Activated CD4-positive, alpha-beta T cell treated with anti-CD3 and anti-CD28 coated beads for 36 hours (primary cell): ENCODE measurements at regions not wholly inside any gene's neighbourhood (a gene's known extent, or its start where the extent isn't known, plus 50 kb on each side); places are given as distances from the start of the nearest gene placed in this dataset.
"Not testable (repeated sequence)": the region's sequence is repeated elsewhere in the genome, so short reads cannot be mapped to it uniquely, and the experiment has no call there.

Experiments used
- ATAC-seq: fragments of 200-7000 bp; cut with Tn5 transposase; one replicate; pipeline ENCODE4 v1.10.0; 2021; ENCODE audit warnings: mild to moderate bottlenecking, moderate library complexity
- CTCF ChIA-PET: fragments of 350-600 bp; sonication (Branson Sonifier 250); formaldehyde crosslinking; loops from one replicate; lab custom pipeline; 2021; ENCODE audit warnings: antibody characterized with exemption; lab: Charles Lee
- POLR2A ChIA-PET: fragments of 350-600 bp; sonication (Branson Sonifier 250); formaldehyde crosslinking; loops from one replicate; lab custom pipeline; 2021; ENCODE audit warnings: antibody characterized with exemption, inconsistent platforms; lab: Charles Lee
- DNase-seq: peaks from one replicate; pipeline ENCODE4 v3.0.0-alpha.2; 2020
- H3K27ac Mint-ChIP-seq: one replicate; pipeline ENCODE4 v1.8.0; 2021; ENCODE audit warnings: mixed read lengths
- H3K27me3 Mint-ChIP-seq: one replicate; pipeline ENCODE4 v1.8.0; 2021; ENCODE audit warnings: mixed read lengths
- H3K36me3 Mint-ChIP-seq: one replicate; pipeline ENCODE4 v1.8.0; 2021; ENCODE audit warnings: low read depth, mixed read lengths
- H3K4me1 Mint-ChIP-seq: one replicate; pipeline ENCODE4 v1.8.0; 2021; ENCODE audit warnings: mixed read lengths
- H3K4me3 Mint-ChIP-seq: one replicate; pipeline ENCODE4 v1.8.0; 2021; ENCODE audit warnings: mild to moderate bottlenecking, moderate library complexity, mixed read lengths
- H3K9me3 Mint-ChIP-seq: one replicate; pipeline ENCODE4 v1.8.0; 2021; ENCODE audit warnings: low read depth, mixed read lengths
- intact Hi-C, 2 experiments: fragments of 100-400 bp; cut with DNase I in 1 of 2; cut with micrococcal nuclease in 1 of 2; formaldehyde crosslinking; loops; one replicate each; pipeline versions ENCODE4 v1.14.2 to v1.15.1; 2022 to 2024; cut with DNase I, micrococcal nuclease

- Mint-ChIP-seq H3K4me1 (no peaks in the 10 kb centered on the region), H3K9me3 (peaks cover 9% of the 10 kb centered on the region), H3K36me3 (peaks cover 11% of the 10 kb centered on the region), H3K27me3 (no peaks in the 10 kb centered on the region), H3K27ac (no peak overlapping the region), H3K4me3 (no peak overlapping the region)
- ATAC-seq, result no peak
- intact Hi-C loops, result no loop called here
- CTCF ChIA-PET, result no interaction called here
- no peak for DNase-seq
- POLR2A ChIA-PET, result no interaction called here
Measured at GRCh38 chr2:185947722-185948121, 209.1 kb downstream of the FSIP2 start.

GRCh38 chr2:185952100-185952499 lies 213.5 kb downstream of the FSIP2 start:
- H3K4me1 Mint-ChIP-seq, result no peaks in the 10 kb centered on the region
- H3K9me3 Mint-ChIP-seq, result no peaks in the 10 kb centered on the region
- H3K27ac Mint-ChIP-seq, result no peak overlapping the region
- intact Hi-C loops, result no loop called here
- no peak overlapping the region for H3K4me3 Mint-ChIP-seq
- ChIA-PET CTCF (no interaction called here), POLR2A (no interaction called here)
- H3K27me3 Mint-ChIP-seq, result no peaks in the 10 kb centered on the region
- peaks cover 2% of the 10 kb centered on the region for H3K36me3 Mint-ChIP-seq
- ATAC-seq (no peak), DNase-seq (no peak)

DNA sequence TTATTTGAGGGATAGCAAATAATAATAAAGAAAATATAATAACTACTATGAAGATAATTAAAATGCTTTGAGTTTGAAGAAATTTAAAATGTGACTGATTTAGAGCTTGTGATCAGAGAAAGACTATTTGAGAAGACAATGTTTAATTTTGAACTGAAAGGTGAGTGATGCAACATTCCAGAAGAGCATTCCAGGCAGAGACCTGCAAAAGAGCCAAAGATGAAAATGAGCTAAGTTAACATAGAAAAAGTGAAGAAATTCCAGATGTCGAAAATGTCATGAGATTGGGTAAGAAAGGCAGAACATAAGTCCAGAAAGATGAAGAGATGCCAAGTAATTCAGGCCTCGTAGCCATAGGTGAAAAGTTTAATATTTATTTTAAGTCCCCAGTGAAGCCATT lies 215.8 kb downstream of the FSIP2 start:
- H3K9me3 Mint-ChIP-seq, result peaks cover 4% of the 10 kb centered on the region
- POLR2A ChIA-PET, result no interaction called here
- CTCF ChIA-PET, result no interaction called here
- H3K27me3 Mint-ChIP-seq, result no peaks in the 10 kb centered on the region
- no peak overlapping the region for H3K27ac Mint-ChIP-seq
- DNase-seq (no peak), ATAC-seq (no peak)
- no peak overlapping the region for H3K4me3 Mint-ChIP-seq
- no peaks in the 10 kb centered on the region for H3K4me1 Mint-ChIP-seq
- H3K36me3 Mint-ChIP-seq, result peaks cover 2% of the 10 kb centered on the region
- intact Hi-C loops, result no loop called here

DNA sequence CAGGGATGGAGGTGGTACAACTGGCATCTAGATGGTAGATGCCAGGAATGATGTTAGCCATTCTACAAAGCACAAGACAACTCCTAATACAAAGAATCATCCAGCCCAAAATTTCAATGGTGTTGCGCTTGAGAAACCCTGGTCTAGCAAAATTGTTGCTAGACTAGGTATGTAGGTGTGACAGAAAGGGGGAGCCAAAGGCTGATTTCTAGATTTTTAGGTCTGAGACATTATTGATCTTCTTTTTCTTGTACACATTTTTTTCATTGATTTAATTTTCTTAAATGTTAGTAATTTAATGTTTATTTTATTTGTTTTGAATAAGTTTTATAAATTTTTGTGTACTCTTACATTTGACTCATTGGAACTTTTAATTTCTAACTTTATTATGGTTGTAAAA lies 216.4 kb downstream of the FSIP2 start:
- no peak for DNase-seq
- Mint-ChIP-seq H3K9me3 (peaks cover 5% of the 10 kb centered on the region), H3K27ac (no peak overlapping the region), H3K27me3 (no peaks in the 10 kb centered on the region), H3K4me3 (no peak overlapping the region), H3K36me3 (peaks cover 1% of the 10 kb centered on the region), H3K4me1 (no peaks in the 10 kb centered on the region)
- intact Hi-C loops, result no loop called here
- POLR2A ChIA-PET, result no interaction called here
- CTCF ChIA-PET, result no interaction called here
- ATAC-seq, result no peak

- Mint-ChIP-seq H3K27me3 (no peaks in the 10 kb centered on the region), H3K36me3 (no peaks in the 10 kb centered on the region), H3K4me3 (no peak overlapping the region), H3K9me3 (peaks cover 4% of the 10 kb centered on the region), H3K4me1 (no peaks in the 10 kb centered on the region), H3K27ac (no peak overlapping the region)
- intact Hi-C loops, result no loop called here
- ATAC-seq (no peak), DNase-seq (no peak)
- CTCF ChIA-PET, result interaction anchor here (1.7 kb wide), 1 partner anchor 12 kb away, joined by 5 read pairs; no protein-coding TSS in a partner anchor
- POLR2A ChIA-PET, result no interaction called here
Measured at GRCh38 chr2:185967335-185967734, 228.7 kb downstream of the FSIP2 start.

GRCh38 chr2:185970148-185970852 lies 231.7 kb downstream of the FSIP2 start:
- Mint-ChIP-seq H3K27me3 (no peaks in the 10 kb centered on the region), H3K4me1 (no peaks in the 10 kb centered on the region), H3K4me3 (no peak overlapping the region), H3K9me3 (peaks cover 9% of the 10 kb centered on the region), H3K27ac (no peak overlapping the region), H3K36me3 (no peaks in the 10 kb centered on the region)
- POLR2A ChIA-PET, result no interaction called here
- CTCF ChIA-PET, result interaction anchor here (0.6 kb wide), 1 partner anchor 482 kb away, joined by 3 read pairs; no protein-coding TSS in a partner anchor
- ATAC-seq, result no peak
- no peak for DNase-seq
- intact Hi-C loops, result no loop called here

DNA sequence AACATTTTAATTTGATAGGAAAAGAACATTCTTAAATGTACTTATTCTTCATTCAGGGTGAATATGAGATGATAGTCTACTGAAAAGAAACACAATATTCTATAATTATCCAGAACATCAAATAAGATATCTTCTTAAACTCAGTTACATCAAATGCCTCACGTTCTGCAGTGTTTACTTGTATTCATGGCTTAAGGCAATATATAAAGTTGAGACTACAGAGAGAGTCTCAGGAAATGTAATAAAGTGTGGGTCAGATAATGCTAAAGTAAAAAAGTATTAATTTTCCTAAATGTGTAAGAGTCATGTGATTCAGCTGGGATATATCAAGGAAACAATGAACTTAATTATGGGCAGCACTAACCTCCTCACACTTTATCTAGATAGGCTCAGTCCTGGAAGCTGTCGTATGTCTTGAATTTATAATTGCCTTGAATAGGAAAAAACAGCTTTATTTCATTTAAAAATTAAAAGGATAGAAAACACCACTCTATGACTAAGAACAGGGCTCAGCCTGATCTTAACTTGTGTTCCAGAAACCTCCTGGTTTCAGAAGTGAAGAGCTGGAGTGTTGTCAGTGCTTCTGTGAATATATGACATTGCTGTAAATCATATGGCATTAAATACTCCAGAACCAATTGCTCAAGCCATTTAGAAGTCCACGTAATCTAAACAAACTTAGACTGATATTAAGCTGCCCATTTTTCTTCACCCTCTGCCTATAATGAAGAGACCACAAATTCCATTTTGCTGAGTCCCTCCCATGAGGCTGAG lies 240.2 kb downstream of the FSIP2 start:
- CTCF ChIA-PET, result interaction anchor here (0.7 to 2.0 kb wide), 2 partner anchors 12 to 17 kb away, joined by 5 read pairs; no protein-coding TSS in a partner anchor
- intact Hi-C loops, result no loop called here
- ATAC-seq (no peak), DNase-seq (no peak)
- Mint-ChIP-seq H3K4me1 (no peaks in the 10 kb centered on the region), H3K9me3 (peaks cover 2% of the 10 kb centered on the region), H3K4me3 (no peak overlapping the region), H3K27ac (no peak overlapping the region), H3K36me3 (no peaks in the 10 kb centered on the region), H3K27me3 (no peaks in the 10 kb centered on the region)
- POLR2A ChIA-PET, result no interaction called here

DNA sequence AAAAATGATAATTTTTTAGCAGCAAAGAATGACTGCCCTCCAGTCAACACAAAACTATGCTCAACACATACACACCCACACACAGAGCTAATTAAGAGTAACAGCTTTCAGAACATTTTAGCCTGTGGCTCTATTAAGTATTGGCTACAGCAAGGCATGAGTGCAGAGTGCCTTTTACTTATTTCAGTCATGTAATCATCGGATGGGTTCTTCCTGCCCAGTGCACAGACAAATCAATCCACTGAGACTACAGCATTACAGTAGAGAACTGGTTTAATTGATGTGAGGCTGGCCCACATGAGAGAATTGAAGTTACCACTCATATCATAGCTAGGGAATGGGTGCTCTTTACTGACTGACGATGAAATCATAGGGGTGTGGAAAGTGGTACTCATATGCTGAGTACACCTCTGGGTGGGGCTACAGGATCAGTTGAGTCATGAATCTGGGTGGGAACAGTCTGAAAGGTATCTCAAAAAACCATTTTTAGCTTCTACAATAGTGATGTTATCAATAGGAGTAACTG lies 241.0 kb downstream of the FSIP2 start:
- Mint-ChIP-seq H3K27ac (no peak overlapping the region), H3K4me3 (no peak overlapping the region), H3K36me3 (no peaks in the 10 kb centered on the region), H3K9me3 (no peaks in the 10 kb centered on the region), H3K27me3 (no peaks in the 10 kb centered on the region), H3K4me1 (no peaks in the 10 kb centered on the region)
- DNase-seq (peak; percentile 24), ATAC-seq (peak; percentile 94)
- intact Hi-C loops, result no loop called here
- ChIA-PET POLR2A (no interaction called here), CTCF (interaction anchor here (0.7 to 2.0 kb wide), 2 partner anchors 13 to 17 kb away, joined by 5 read pairs; no protein-coding TSS in a partner anchor)

- intact Hi-C loops, result no loop called here
- H3K27ac Mint-ChIP-seq, result no peak overlapping the region
- ChIA-PET POLR2A (no interaction called here), CTCF (no interaction called here)
- no peaks in the 10 kb centered on the region for H3K4me1 Mint-ChIP-seq
- no peaks in the 10 kb centered on the region for H3K27me3 Mint-ChIP-seq
- H3K9me3 Mint-ChIP-seq, result no peaks in the 10 kb centered on the region
- H3K36me3 Mint-ChIP-seq, result no peaks in the 10 kb centered on the region
- DNase-seq (no peak), ATAC-seq (no peak)
- H3K4me3 Mint-ChIP-seq, result no peak overlapping the region
Measured at GRCh38 chr2:185980944-185981343, 242.3 kb downstream of the FSIP2 start.

- no peaks in the 10 kb centered on the region for H3K36me3 Mint-ChIP-seq
- intact Hi-C loops, result no loop called here
- DNase-seq (no peak), ATAC-seq (no peak)
- POLR2A ChIA-PET, result no interaction called here
- no peak overlapping the region for H3K27ac Mint-ChIP-seq
- H3K27me3 Mint-ChIP-seq, result no peaks in the 10 kb centered on the region
- H3K4me1 Mint-ChIP-seq, result no peaks in the 10 kb centered on the region
- no peaks in the 10 kb centered on the region for H3K9me3 Mint-ChIP-seq
- CTCF ChIA-PET, result no interaction called here
- H3K4me3 Mint-ChIP-seq, result no peak overlapping the region
Measured at GRCh38 chr2:185984670-185985069, 246.1 kb downstream of the FSIP2 start.

- CTCF ChIA-PET, DNase-seq, H3K4me3 Mint-ChIP-seq, H3K9me3 Mint-ChIP-seq, H3K27ac Mint-ChIP-seq, H3K4me1 Mint-ChIP-seq, ATAC-seq, H3K36me3 Mint-ChIP-seq, POLR2A ChIA-PET, intact Hi-C loops, H3K27me3 Mint-ChIP-seq: not testable (repeated sequence)
Measured at GRCh38 chr2:185988907-185989306, 250.3 kb downstream of the FSIP2 start.
